ENCODE measurements at regions not wholly inside any gene's neighbourhood (a gene's known extent, or its start where the extent isn't known, plus 50 kb on each side); places are given as distances from the start of the nearest gene placed in this dataset.

DNA sequence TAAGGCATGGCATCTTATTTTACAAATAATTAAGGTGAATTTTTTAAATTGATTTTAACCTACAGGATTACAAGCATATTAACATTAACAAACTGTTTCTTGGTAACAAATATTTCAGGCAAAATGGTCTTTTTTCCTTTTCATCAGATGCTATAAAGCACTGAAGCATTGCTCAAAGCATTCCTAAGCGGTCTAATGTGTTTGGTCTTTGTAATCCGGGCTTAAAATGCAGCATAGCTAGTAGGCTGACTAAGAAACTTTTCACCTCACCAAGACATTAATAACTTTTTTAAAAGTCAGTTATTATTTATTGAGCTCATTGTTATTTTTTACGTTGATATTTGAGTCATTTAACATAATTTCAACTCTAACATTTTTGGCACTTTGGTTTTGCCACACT is 538.8 kb upstream of the SLC39A10 start:
- intact Hi-C loops (cut with micrococcal nuclease) (no loop called here), dilution Hi-C loops (cut with MboI; ENCODE audit: extremely low pct_ligation_motif_present, low sequenced_read_pairs) (no loop called here)
- no peak for FAIRE-seq
- no peaks in the 10 kb centered on the region for H3K4me1 ChIP-seq (ENCODE audit: control insufficient read depth, extremely low read depth, insufficient read depth, low read length)
- no peak overlapping the region for H3K9ac ChIP-seq (replicated peaks; ENCODE audit: extremely low read depth, insufficient read depth, low read length)
- H3K4me2 ChIP-seq (ENCODE audit: insufficient read depth, low read length) = no peak overlapping the region
- TF ChIP-seq, protein P1, sequence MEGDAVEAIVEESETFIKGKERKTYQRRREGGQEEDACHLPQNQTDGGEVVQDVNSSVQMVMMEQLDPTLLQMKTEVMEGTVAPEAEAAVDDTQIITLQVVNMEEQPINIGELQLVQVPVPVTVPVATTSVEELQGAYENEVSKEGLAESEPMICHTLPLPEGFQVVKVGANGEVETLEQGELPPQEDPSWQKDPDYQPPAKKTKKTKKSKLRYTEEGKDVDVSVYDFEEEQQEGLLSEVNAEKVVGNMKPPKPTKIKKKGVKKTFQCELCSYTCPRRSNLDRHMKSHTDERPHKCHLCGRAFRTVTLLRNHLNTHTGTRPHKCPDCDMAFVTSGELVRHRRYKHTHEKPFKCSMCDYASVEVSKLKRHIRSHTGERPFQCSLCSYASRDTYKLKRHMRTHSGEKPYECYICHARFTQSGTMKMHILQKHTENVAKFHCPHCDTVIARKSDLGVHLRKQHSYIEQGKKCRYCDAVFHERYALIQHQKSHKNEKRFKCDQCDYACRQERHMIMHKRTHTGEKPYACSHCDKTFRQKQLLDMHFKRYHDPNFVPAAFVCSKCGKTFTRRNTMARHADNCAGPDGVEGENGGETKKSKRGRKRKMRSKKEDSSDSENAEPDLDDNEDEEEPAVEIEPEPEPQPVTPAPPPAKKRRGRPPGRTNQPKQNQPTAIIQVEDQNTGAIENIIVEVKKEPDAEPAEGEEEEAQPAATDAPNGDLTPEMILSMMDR (IDR thresholded peaks at IDR 0.05; ENCODE audit: extremely low read depth in 1 of 2, insufficient read depth in 1 of 2, low read depth in 1 of 2, low read length in 2 of 2) = no peak
- TF ChIP-seq, protein P2, sequence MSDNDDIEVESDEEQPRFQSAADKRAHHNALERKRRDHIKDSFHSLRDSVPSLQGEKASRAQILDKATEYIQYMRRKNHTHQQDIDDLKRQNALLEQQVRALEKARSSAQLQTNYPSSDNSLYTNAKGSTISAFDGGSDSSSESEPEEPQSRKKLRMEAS (IDR thresholded peaks at IDR 0.05; ENCODE audit: insufficient read depth, insufficient read length) = no peak
- no peak for TF ChIP-seq GATA2 (IDR thresholded peaks at IDR 0.05; ENCODE audit: insufficient read depth, insufficient read length, low read depth, low read length)
- no peak for TF ChIP-seq POLR2A (IDR thresholded peaks at IDR 0.05; ENCODE audit: low read depth, low read length)
- TF ChIP-seq EZH2 (IDR thresholded peaks at IDR 0.05; ENCODE audit: borderline replicate concordance, low read depth, low read length, severe bottlenecking) = no peak
- no peak for TF ChIP-seq FOS (IDR thresholded peaks at IDR 0.05; ENCODE audit: borderline replicate concordance, insufficient read depth, low read length)
- TF ChIP-seq POLR2AphosphoS5 (IDR thresholded peaks at IDR 0.05; ENCODE audit: insufficient read depth, low read depth, low read length) = no peak
- TF ChIP-seq MYC (IDR thresholded peaks at IDR 0.05; ENCODE audit: low read depth, low read length) = no peak
- TF ChIP-seq JUN (IDR thresholded peaks at IDR 0.05; ENCODE audit: borderline replicate concordance, insufficient read depth, insufficient read length, low read depth) = no peak
- H3K27me3 ChIP-seq (ENCODE audit: control insufficient read depth in 2 of 2, insufficient read depth in 2 of 2, low read length in 2 of 2) = no peaks in the 10 kb centered on the region
- H3K36me3 ChIP-seq (ENCODE audit: control insufficient read depth in 2 of 2, extremely low read depth in 1 of 2, insufficient read depth in 2 of 2, low read length in 2 of 2) = no peaks in the 10 kb centered on the region
- no peaks in the 10 kb centered on the region for H4K20me1 ChIP-seq (replicated peaks; ENCODE audit: control insufficient read depth, extremely low read depth, insufficient read depth, low read length)
- CTCF ChIA-PET = no interaction called here
- H3K9me3 ChIP-seq (replicated peaks; ENCODE audit: control insufficient read depth, insufficient read depth, low read length) = no peaks in the 10 kb centered on the region
- no peak overlapping the region for H3K27ac ChIP-seq (ENCODE audit: insufficient read depth, low read depth, low read length)
- no peaks in the 10 kb centered on the region for H3K79me2 ChIP-seq (ENCODE audit: control insufficient read depth, insufficient read depth, low read length)
- BruUV-seq (replicated peaks) = no TSS peak
- H3K4me3 ChIP-seq (replicated peaks in 1 of 3; ENCODE audit: insufficient read depth in 1 of 3, low read depth in 1 of 3, low read length in 3 of 3) = no peak overlapping the region
- no peaks in the 10 kb centered on the region for H3K9me1 ChIP-seq (replicated peaks; ENCODE audit: control insufficient read depth, extremely low read depth, insufficient read depth, low read length)
- H2AFZ ChIP-seq (ENCODE audit: low read depth, low read length) = no peak overlapping the region
- no peak for DNase-seq (ENCODE audit: low read depth, low spot score)
- POLR2A ChIA-PET = no interaction called here

All from endothelial cell of umbilical vein (primary cell).